ENCODE measurements at regions not wholly inside any gene's neighbourhood (a gene's known extent, or its start where the extent isn't known, plus 50 kb on each side); places are given as distances from the start of the nearest gene placed in this dataset.
A peak's percentile ranks its signal among the peaks of the same experiment; 100 is the strongest.

DNA sequence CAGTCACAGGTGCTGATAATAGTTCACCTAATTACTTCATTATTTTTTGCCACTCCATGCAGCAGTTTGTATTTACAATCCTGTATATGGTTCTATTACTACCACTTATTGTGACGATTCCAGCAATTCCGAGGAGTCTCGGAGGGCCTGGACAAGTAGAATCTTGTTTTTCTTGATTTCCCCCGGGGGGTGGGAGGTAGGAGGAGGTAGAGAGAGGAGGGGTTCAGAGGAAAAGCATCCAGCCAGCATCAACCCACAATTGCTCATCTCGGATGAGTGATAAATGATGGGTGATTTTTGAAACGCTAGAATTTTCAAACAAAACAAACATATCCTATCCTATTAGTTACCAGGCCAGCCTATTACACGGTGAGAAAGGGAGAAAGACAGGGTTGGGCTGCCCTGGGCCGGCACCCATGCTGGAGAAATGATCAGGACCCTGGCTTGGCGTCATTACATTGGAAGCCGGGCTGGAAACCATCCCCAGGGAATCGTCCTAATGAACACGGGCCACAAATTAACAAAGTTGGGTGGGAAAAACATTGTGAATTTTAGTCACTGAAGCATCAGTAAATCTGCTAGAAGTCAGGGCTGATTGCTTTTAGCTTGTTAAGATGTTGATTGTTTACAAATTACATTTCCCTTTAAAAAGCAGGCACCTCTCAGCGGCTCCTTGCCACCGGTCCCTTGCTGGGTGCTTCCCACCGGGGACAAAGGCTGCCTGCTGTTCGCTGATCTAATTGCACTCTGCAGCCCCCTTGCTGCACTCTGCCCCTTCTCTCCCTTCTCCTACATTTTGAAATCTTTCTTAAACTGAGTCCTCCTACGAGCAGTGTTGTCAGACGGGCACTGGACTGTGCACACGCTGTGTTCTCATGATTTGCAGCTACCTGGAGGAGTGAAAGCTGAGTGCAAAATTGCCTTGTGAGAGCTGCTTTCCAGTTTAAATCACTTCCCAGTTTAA, 95.5 kb downstream of the FAM204A start:
- intact Hi-C loops (cut with DNase I): no loop called here
- DNase-seq (ENCODE audit: low spot score): no peak

DNA sequence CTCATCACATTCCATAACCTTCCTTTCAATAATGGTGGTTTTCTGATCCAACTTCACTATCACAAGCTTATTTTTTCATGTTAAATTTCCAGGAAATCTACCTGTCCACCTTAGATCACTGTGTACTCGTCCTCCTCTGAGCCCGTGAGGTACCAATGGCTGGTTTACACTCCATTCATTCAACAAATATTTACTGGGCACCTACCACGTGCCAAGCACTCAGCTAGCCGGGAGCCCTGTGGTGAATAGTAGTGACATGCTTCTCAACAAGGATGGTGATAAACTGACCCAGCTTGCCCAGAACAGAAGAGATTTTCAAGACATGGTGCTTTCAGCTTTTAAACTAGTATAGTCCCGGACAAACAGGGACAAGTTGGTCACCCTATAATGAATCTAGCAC, 98.2 kb downstream of the FAM204A start:
- intact Hi-C loops (cut with DNase I): no loop called here
- no peak for DNase-seq (ENCODE audit: low spot score)

DNA sequence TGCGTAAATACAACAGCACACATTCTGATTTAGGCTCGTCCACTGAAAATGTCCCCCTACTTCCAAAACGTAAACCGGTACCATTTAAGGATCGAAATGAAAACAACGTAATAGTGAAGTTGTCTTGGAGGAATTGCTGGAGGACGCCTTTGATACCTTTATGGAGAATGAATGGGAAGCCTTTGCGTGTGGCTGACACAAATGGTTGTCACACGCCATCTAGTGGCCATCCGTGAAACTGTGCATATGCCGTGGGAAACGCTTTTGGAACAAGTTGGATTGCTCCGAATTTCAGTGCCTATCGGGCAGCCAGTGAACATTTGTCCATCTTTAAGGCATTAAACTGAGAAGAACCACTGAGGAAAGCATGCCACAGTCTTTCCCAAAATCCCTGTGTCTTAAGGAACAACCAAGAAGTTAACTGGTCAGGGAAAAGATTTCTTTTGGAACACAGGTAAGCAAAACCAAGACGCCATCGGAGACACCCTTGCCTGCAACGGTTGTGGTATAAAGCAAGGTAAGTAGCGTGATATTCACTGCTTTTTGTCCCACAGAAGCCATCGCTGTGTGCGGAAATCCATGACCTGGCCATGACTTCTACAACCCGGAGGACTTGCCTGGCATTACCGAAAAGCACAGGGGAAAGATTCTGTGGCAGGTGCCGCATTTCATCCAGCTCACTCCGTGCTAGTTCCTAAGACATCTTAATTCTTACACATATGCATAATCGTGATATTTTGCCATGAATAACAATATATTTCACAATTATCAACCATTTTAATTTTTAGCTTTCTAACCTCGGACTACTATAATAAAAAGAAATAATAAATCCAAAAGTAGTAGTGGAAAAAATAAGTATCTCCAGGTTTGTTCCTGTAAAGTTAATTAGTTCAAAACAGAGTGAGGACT, 100.6 kb downstream of the FAM204A start:
- peak; percentile 80 for DNase-seq (ENCODE audit: low spot score)
- intact Hi-C loops (cut with DNase I): loop anchor here (2.0 kb wide), 2 partner anchors 703 to 745 kb away; no protein-coding TSS in a partner anchor

DNA sequence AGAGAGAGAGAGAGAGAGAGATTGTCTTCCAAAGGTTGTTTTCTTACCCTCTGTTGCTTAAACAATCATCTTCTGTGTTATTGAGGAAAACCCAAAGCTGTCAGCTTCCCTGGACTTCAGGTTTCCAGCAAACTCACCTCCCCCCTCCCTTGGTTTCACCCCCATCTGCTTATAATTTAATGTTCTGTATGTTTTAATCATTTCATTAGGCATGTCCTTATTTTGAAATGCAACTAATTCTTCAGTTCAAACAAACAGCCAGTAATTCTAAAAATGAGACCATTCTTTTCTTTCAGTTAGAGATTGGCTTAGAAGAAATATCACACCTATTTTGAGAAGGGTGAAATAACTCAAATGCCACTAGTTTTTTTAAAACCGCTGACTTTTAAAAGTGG, 102.9 kb downstream of the FAM204A start:
- intact Hi-C loops (cut with DNase I): no loop called here
- DNase-seq (ENCODE audit: low spot score): no peak

DNA sequence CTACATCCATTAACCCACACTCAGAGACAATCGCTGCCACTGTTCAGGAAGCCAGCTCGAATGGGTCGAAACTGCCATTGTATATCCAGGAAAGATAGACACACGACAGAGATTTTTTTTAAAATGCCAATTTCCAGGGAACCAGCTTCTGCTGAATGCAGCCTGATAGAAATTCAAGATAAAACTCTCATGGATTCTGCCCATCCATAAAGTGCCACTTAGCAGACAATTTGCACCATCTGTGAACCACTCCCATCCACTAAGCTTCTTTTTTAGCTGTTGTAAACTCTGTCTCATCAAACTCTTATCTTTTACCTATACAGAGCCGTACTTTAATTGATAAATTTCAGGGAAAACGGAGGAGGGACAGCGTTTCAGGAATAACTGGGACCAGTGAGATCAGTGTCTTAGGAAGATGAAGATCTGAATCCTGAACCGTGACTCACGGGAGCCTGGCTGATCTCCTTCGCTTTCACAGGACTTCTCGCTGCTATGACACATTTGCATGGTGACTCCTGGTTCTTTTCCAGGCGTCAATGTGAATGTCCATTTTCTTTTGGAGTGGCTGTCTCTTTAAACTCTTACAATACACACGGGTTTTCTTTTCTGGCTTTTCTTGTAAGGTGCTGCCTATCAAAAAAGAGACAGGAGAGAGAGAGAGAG, 103.4 kb downstream of the FAM204A start:
- intact Hi-C loops (cut with DNase I): no loop called here
- no peak for DNase-seq (ENCODE audit: low spot score)

DNA sequence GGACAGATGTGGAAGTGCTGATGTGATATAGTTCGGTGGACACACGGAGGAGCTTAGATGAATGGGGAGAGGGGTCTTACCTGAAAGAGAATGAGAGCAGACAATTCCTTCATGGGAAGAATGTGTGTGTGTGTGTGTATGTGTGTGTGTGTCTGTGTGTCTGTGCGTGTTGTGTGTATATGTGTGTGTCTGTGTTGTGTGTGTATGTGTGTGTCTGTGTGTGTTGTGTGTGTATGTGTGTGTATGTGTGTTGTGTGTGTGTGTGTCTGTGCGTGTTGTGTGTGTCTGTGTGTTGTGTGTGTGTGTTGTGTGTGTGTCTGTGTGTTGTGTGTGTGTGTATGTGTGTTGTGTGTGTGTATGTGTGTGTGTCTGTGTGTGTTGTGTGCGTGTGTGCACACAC, 104.2 kb downstream of the FAM204A start:
- DNase-seq (ENCODE audit: low spot score): no peak
- intact Hi-C loops (cut with DNase I): no loop called here

DNA sequence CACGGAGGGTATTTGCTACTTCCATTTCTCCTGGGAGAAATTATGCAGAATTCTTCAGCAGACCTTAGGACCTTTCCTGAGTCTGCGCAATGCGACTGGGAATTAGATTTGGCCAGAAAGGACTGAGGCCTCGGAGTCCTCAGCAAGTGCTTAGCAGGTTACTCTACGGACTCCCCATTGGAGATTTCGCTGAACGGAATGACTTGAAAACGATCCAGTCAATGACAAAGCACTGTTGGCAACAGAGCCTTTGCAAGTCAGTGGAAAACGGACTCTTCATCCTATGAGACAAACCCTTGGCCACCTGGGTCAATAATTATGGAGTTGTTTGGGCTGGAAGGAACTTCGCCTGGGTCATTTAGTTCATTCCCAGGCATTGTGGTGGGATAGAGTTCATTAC, 107.4 kb downstream of the FAM204A start:
- DNase-seq (ENCODE audit: low spot score): no peak
- intact Hi-C loops (cut with DNase I): no loop called here

DNA sequence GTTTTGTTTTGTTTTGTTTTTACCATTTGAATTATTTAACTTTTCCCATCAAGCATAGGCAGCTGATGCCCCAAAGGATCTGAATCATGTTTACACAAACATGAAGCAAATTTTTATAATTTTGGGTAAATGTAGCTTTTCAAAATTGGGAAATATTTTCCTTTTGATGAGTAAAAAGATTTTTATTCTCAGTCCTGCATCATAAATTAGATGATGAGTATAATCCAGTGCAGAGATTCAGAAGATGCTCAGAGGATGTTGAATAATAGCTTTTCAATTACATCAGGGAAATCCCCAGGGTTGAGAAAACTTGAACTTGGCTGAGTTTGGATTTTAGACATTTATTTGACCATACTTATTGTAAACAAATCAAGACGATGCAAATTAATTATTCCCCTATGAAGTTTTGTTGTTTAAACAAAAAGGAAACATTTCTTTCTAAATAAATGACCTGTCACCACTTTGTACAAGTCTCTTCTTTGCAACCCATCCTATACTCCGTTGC, 121.7 kb downstream of the FAM204A start:
- no peak for DNase-seq (ENCODE audit: low spot score)
- intact Hi-C loops (cut with DNase I): no loop called here

DNA sequence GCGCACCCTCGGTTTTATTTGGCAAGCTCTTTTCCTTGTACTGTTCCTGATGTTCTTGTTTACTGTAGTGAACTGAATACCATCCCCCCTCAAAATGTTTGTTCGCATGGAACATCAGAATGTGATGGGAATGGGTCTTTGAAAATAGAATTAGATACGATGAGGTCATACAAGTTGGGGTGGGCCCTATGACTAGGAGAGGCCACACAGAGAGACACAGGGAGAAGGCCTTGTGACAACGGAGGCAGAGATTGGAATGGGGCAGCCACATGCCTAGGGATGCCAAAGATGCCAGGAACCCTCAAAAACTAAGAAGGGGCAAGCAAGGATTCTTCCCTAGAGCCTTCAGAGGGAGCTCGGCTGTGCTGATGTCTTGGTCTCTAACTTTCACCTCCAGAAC, 123.6 kb downstream of the FAM204A start:
- no peak for DNase-seq (ENCODE audit: low spot score)

DNA sequence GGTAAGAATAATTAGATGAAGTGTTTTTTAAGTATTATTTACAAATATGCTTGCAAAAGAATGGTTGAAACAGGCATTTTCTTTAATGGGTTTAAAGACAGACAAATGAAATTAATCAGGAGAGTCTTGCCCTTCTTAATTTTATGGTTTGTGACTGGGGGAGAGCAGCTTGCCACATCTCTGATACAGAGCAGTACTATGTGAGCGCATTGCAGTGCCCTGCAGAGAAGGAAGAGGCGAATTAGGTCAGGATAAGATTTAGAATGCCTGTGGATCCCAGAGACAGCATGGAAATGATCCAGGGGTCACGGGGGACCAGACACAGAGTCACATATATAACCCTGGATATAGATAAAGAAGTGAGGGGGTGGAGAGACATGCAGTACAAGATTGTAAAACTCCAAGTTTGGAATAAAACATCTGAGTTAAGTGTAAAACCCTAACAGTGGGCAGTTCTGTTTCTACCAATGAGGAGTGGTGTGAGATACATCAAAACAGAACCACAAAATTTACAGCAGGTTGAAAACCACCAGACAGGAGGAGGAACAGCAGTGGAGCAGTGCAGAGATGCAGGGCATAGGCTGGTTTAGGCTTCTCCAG, 125.5 kb downstream of the FAM204A start:
- intact Hi-C loops (cut with DNase I): no loop called here
- no peak for DNase-seq (ENCODE audit: low spot score)

More for the DNA sequence above, 123.6 kb downstream of the FAM204A start:
- intact Hi-C loops (cut with DNase I): no loop called here

DNA sequence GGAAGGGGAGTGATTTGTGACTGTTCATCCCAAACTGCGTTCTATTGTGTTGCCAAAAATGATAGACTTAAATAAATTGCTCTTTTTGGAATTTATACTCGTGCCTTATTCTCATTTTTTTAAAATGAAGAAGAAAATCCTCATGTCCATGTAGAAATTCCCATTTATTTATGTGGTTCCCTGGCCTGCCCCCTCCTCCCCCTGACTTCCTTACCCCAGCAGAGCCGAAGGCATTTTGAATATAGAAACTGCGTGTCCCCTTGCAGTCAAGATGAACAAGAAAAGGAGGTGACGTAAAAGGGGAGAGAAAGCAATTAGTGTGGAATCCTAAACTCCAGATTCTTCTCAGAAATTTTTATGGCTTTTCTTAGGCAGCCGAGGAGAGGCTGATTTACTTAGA, 126.1 kb downstream of the FAM204A start:
- DNase-seq (ENCODE audit: low spot score): no peak
- intact Hi-C loops (cut with DNase I): no loop called here

DNA sequence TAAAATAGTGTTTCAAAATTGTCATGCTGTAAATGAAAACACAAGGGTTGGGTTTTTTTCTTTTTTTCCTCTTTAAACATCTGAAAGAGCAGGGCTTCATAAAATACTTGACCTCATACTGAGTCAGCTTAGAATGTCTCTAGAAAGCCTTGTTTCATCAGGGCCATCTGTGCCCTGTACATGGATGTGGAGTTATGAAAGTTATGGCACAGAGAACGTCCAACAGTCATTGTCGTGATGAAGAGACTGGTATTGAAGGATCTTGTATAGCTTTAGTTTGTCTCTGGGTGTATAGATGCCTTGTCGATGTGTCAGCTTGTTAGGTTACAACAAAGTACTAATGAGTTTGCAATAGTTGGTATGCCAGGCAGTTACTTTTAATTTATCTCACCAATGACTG, 127.3 kb downstream of the FAM204A start:
- no peak for DNase-seq (ENCODE audit: low spot score)
- intact Hi-C loops (cut with DNase I): no loop called here

DNA sequence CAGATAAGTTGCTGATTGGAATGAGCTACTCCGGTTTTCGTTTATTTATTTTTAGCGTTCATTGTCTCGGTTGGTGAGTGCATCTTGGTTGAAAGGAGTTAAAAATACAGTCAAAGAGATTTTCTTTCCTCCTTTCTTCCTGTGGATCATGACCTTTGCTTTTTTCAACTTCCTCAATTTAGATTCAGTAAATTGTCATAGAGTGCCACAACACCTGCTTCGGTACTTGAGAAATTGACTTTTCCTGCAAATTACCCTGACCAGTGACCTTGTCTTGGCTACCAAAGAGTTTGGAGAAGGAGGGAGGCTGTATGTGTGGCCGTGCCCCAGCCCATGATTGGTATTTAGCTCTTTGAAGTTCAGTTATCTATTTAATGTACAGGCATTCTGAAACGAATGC, 128.7 kb downstream of the FAM204A start:
- intact Hi-C loops (cut with DNase I): no loop called here
- no peak for DNase-seq (ENCODE audit: low spot score)

DNA sequence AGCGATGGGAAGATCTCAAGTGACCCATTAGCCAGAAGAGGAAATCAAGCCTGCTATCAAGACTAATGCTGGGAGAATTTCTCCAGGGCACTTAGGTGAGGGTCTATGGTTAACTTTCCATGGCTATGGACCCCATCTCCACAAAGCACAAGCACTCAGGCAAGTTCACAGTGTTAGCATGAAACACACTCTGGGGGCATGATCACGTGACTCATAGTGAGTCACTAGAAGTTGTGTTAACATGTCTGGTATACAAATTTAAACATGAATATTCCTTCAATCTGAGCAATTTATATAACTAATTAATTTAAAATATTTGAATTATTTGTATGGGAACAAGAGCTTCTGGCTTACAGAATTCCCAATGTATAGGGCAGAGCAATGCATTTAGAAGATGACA, 131.8 kb downstream of the FAM204A start:
- intact Hi-C loops (cut with DNase I): no loop called here
- no peak for DNase-seq (ENCODE audit: low spot score)

DNA sequence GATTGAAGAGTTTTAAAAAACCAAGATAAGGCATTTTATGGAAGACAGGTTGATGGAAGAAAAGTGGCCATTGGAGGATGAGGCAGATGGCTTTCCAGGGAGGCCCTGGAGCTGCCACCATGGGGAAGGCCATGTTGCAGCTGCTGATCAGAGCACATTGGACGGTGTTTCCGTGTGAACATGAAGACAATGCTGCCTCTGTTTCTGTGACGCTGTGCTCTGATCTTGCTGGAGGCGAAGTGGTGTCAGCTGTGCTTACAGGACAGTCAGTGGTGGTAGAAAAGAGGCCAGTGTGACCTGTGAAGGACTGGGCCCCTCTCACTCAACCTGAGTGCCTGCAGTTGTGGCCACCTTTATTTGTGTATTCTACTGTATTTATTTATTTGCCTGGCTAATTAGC, 132.9 kb downstream of the FAM204A start:
- intact Hi-C loops (cut with DNase I): no loop called here
- DNase-seq (ENCODE audit: low spot score): no peak

DNA sequence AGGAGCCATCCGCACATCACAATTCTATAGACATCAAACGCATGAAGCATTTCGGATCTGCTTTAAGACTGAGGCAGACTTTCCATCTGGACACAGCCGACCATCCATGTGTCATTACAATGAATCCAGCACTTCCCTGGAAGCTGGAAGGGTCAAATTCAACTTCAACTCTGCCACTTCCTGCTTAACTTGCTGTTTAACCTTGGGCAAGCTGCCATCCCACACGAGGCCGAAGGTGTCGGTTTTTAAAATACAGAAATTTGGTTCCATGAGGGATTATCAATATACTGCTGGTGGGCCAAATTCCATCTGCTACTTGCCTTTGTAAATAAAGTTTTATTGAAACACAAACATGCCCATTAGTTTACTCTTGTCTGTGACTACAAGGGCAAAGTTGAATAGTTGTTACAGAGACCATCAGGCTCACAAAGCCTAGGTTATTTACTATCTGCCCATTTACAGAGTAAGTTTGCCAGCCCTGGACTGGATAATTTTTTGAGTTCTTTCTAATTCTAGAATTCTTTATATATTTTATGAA, 134.6 kb downstream of the FAM204A start:
- DNase-seq (ENCODE audit: low spot score): no peak
- intact Hi-C loops (cut with DNase I): no loop called here

DNA sequence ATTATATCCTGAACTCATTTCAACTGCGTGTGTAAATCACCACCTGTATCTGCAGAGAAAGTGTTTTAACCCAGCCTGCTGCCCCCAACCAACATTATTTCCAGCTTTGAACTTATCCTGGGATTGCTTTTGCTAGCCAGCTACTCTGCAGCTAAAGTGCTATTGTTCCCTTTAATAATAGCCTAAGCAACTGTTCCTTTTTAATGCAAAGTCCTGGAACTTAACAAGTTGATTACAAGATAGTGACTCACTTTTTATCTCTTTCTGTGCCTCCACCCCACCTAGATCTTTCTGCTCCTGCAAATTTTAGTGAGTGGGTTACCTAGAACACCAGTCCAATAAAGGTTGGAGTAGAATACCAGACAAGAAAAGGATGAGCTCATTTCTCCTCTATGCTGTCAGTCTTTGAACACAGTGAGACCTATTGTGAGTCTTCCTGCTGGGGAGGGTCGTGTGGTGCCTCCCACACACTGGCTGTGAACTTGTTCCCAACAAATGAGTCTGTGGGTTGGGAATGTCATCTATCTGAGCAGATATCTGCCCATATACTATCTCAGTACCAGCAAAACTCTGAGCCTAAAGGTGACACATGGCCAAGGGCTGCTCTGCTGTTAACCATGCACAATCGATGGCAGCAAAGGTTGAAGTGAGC, 137.7 kb downstream of the FAM204A start:
- intact Hi-C loops (cut with DNase I): no loop called here
- DNase-seq (ENCODE audit: low spot score): no peak

DNA sequence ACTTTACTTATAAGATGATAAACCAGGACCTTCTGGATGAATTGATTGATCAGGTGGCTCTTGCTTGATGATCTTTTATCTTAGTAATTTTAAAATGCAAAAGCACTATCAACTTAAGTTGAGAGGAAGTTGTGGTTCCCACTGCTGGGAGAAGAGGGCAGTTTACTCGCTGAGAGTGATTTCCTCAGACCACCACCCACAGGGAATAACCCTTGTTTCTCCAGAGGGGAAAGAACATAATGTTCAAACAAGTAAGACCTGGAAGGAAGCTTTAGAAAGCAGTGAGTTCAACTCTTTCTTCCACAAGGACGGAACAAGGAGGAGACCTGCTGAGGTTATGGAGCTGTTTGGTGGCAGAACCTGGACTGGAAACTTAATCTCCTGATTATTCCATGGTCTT, 138.7 kb downstream of the FAM204A start:
- intact Hi-C loops (cut with DNase I): no loop called here
- no peak for DNase-seq (ENCODE audit: low spot score)

DNA sequence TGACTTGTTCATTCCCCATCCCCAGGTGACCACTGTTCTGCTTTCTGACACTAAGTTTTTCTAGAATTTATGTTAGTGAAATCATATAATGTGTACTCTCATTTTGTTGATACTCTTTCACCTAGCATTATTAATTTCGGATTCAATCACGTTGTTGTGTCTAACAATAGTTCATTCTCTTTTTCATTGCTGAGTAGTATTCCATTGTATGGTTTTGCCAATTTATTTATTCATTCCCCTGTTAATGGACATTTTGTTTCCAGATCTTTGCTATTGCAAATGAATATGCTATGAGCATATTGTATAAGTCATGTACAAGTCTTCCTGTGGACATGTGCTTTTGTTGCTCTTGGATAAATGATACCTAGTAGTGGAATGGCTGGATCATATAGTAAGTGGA, 146.4 kb downstream of the FAM204A start:
- intact Hi-C loops (cut with DNase I): no loop called here
- no peak for DNase-seq (ENCODE audit: low spot score)
